DND-41 (cell line): ENCODE measurements at regions not wholly inside any gene's neighbourhood (a gene's known extent, or its start where the extent isn't known, plus 50 kb on each side); places are given as distances from the start of the nearest gene placed in this dataset.

Experiments used
- CTCF ChIP-seq: IDR thresholded peaks from 2 replicates; pipeline ENCODE4 v1.5.1; 2012; ENCODE audit warnings: borderline replicate concordance, low read length, moderate library complexity, mild to moderate bottlenecking; ENCODE audit not compliant: poor library complexity, severe bottlenecking; ENCODE audit errors: extremely low read depth
- EZH2 ChIP-seq: IDR thresholded peaks from 3 replicates; pipeline ENCODE4 v1.6.1; 2012; ENCODE audit warnings: borderline replicate concordance, low read depth, mild to moderate bottlenecking, moderate library complexity, low read length, inconsistent platforms; ENCODE audit not compliant: severe bottlenecking

- TF ChIP-seq CTCF: no peak
- no peak for TF ChIP-seq EZH2
These were observed 227.3 kb upstream of the GIMD1 start for GRCh38 chr4:106595906-106596305.
